Type B pancreatic cell (in vitro differentiated cells): ENCODE measurements at regions not wholly inside any gene's neighbourhood (a gene's known extent, or its start where the extent isn't known, plus 50 kb on each side); places are given as distances from the start of the nearest gene placed in this dataset.

Experiments used
- DNase-seq: peaks from one replicate; pipeline ENCODE4 v3.0.0; 2021; ENCODE audit warnings: mixed read lengths; ENCODE audit not compliant: unreplicated experiment; ENCODE audit errors: extremely low spot score
- H3K27ac Mint-ChIP-seq: 2 replicates; pipeline ENCODE4 v1.8.0; 2021; ENCODE audit warnings: mild to moderate bottlenecking, mixed read lengths
- H3K27me3 Mint-ChIP-seq: 2 replicates; pipeline ENCODE4 v1.8.0; 2021; ENCODE audit warnings: mixed read lengths
- H3K36me3 Mint-ChIP-seq: 2 replicates; pipeline ENCODE4 v1.8.0; 2021; ENCODE audit warnings: mixed read lengths
- H3K4me1 Mint-ChIP-seq: one replicate; pipeline ENCODE4 v1.8.0; 2021; ENCODE audit warnings: mixed read lengths; ENCODE audit not compliant: unreplicated experiment
- H3K4me3 Mint-ChIP-seq: 2 replicates; pipeline ENCODE4 v1.8.0; 2021; ENCODE audit warnings: mild to moderate bottlenecking, mixed read lengths
- H3K9me3 Mint-ChIP-seq: 2 replicates; pipeline ENCODE4 v1.8.0; 2021; ENCODE audit warnings: mixed read lengths
- TF ChIP-seq, protein P1 (sequence below): fragments of 200-600 bp; sonication (generic); conservative IDR thresholded peaks from 2 replicates; pipeline ENCODE4 v1.5.0; 2021; ENCODE audit warnings: antibody characterized with exemption, mild to moderate bottlenecking

DNA sequence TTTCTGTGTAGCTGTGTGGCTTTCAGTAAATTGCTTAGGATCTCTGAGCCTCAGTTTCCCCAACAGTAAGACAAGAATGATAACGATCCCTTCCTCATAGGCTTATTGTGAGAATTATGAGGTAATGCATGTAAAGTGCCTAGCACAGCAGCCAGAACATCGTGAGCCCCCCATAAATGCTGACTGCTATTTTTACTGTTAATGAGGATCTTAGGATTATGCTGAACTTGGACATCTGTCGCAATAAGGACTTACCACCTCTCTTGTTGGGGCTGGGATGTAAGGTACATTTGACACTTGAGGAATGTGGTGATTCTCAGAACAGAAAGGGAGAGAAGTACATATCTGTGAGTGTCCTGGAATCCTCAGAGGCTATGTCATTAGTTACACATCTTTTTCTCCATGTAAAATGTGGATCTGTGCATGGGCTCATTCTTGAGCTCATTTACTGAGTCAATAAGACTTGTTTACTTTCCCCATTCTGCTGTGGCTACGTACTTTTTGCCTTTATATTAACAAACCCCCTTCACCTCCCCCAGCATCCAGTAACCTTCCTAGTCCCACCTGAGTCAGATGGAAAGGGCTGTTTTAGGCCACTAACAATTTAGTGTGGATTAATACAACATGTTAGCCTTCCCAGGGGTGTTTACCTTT lies 64.4 kb upstream of the PLEKHG1 start:
- H3K4me3 Mint-ChIP-seq, result no peak overlapping the region
- H3K27ac Mint-ChIP-seq, result no peak overlapping the region
- H3K9me3 Mint-ChIP-seq, result peaks cover 19% of the 10 kb centered on the region
- H3K4me1 Mint-ChIP-seq, result peaks cover 18% of the 10 kb centered on the region
- H3K36me3 Mint-ChIP-seq, result peaks cover 3% of the 10 kb centered on the region
- DNase-seq, result no peak
- peaks cover 16% of the 10 kb centered on the region for H3K27me3 Mint-ChIP-seq
- TF ChIP-seq, protein P1, sequence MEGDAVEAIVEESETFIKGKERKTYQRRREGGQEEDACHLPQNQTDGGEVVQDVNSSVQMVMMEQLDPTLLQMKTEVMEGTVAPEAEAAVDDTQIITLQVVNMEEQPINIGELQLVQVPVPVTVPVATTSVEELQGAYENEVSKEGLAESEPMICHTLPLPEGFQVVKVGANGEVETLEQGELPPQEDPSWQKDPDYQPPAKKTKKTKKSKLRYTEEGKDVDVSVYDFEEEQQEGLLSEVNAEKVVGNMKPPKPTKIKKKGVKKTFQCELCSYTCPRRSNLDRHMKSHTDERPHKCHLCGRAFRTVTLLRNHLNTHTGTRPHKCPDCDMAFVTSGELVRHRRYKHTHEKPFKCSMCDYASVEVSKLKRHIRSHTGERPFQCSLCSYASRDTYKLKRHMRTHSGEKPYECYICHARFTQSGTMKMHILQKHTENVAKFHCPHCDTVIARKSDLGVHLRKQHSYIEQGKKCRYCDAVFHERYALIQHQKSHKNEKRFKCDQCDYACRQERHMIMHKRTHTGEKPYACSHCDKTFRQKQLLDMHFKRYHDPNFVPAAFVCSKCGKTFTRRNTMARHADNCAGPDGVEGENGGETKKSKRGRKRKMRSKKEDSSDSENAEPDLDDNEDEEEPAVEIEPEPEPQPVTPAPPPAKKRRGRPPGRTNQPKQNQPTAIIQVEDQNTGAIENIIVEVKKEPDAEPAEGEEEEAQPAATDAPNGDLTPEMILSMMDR, result no peak

DNA sequence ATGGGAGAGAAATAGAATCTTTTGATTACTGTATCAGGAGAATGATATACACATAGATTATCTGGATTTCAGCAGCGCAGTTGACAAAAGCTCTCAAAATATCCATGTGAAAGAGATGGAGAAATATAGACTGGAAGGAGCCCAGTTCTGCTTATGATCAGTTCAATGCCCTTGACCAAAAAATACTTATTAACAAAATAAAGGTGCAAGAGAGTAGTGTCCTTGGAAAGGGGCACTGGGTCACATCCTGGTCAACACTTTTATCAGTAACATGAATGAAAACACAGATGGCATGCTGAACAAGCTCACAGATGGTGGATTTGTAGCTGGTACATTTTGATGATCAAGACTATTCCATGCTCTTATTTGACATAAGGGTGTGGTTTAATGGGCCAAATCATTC lies 63.9 kb upstream of the PLEKHG1 start:
- H3K27ac Mint-ChIP-seq, result no peak overlapping the region
- TF ChIP-seq, protein P1, result no peak
- H3K36me3 Mint-ChIP-seq, result peaks cover 3% of the 10 kb centered on the region
- H3K4me1 Mint-ChIP-seq, result peaks cover 24% of the 10 kb centered on the region
- peaks cover 16% of the 10 kb centered on the region for H3K27me3 Mint-ChIP-seq
- no peak for DNase-seq
- H3K4me3 Mint-ChIP-seq, result no peak overlapping the region
- peaks cover 19% of the 10 kb centered on the region for H3K9me3 Mint-ChIP-seq

- Mint-ChIP-seq H3K4me3 (no peak overlapping the region), H3K4me1 (peaks cover 27% of the 10 kb centered on the region), H3K36me3 (peaks cover 3% of the 10 kb centered on the region), H3K9me3 (peaks cover 19% of the 10 kb centered on the region), H3K27me3 (peaks cover 16% of the 10 kb centered on the region), H3K27ac (no peak overlapping the region)
- TF ChIP-seq, protein P1, result no peak
- DNase-seq, result no peak
Measured at GRCh38 chr6:150536835-150537234, 62.9 kb upstream of the PLEKHG1 start.

DNA sequence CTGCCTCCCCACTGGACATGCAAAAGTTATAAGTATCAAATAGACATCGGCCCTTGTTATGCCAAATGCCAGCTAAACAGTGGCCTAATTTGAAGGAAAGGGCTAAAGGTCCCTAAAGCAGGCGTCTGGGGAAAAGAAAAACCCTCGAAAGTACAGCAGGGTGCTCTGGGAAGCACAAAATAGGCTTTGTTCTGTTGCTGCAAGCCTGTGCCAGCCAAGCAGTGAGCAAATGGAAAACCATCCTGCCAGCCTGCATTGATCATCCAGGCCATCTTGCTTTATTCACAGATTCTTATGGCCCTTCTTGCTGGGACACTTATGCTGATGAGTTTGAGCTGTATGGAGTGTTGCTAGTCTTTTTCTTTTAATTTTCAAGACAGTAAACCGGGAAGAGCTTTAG lies 62.2 kb upstream of the PLEKHG1 start:
- no peak for DNase-seq
- Mint-ChIP-seq H3K36me3 (peaks cover 3% of the 10 kb centered on the region), H3K9me3 (peaks cover 19% of the 10 kb centered on the region), H3K4me1 (peaks cover 27% of the 10 kb centered on the region), H3K4me3 (no peak overlapping the region), H3K27ac (no peak overlapping the region), H3K27me3 (peaks cover 16% of the 10 kb centered on the region)
- TF ChIP-seq, protein P1, result no peak

DNA sequence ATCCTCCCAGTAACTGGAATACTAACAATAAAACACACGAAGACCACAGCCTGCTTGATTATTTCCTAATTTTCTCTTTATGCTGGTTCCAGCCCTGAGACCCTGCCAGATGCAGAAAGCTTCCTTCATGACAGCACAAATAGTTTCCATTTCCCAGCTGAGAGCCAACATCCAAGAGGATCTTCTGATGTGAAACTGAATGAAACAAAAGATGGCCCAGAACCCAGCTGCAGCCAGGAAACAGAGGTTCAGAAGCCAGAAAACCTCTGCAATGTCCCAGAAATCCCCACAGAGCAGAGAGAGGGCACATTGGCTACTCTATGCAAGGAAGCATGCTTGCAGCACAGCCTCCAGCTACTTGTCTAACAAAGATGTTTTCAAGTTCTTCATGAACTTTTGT lies 61.8 kb upstream of the PLEKHG1 start:
- Mint-ChIP-seq H3K9me3 (peaks cover 19% of the 10 kb centered on the region), H3K27ac (no peak overlapping the region), H3K27me3 (peaks cover 16% of the 10 kb centered on the region), H3K4me1 (peaks cover 27% of the 10 kb centered on the region), H3K4me3 (no peak overlapping the region), H3K36me3 (peaks cover 3% of the 10 kb centered on the region)
- TF ChIP-seq, protein P1, result no peak
- DNase-seq, result no peak
